Erythroblast (primary cell): ENCODE measurements at regions not wholly inside any gene's neighbourhood (a gene's known extent, or its start where the extent isn't known, plus 50 kb on each side); places are given as distances from the start of the nearest gene placed in this dataset.

ENCODE experiments used
- DNase-seq, 2 experiments: peaks; one replicate each; lab custom pipeline; 2025; lab: John Stamatoyannopoulos, UW
- GATA1 ChIP-seq: IDR thresholded peaks from 2 replicates; pipeline ENCODE4 v1.6.1; 2011; ENCODE audit warnings: low read depth, mild to moderate bottlenecking, control low read depth, low read length, moderate library complexity
- POLR2A ChIP-seq: IDR thresholded peaks from 2 replicates; pipeline ENCODE4 v1.6.1; 2011; ENCODE audit warnings: mild to moderate bottlenecking, low read length

DNA sequence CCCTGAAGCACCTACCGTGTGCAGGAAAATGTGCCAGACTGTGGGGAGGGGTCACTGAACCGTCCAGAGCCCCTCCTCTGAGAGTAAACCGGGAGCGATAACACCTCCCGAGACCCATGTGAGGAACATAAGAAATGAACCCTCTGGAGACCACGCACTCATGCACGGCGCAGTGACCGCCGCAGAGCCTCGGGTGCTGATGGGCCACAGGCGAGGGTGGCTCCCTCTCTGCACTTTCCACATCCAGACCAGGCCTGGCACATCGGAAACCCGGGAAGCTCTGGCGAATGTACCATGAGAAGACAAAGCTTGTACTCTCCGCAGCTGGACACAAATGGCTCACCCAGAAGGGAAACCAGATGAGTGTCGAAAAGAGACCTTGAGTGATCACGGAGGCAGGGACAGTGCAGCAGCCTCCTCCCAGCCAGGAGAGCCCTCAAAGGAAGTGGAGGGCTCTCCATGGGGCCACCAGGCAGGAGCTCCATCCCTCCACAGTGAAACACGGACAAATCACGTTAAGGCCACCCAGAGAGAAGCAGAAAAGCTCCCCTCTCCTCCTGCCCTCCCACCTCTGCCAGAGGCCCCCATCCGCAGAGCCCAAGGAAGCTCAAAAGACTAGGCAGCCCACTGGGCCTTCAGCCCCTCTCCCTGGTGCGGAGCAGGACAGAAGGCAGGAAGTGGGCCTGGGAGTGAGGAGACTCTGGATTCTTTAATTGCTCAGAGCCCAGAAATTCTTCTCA lies 178.1 kb upstream of the PPP2R2D start:
- TF ChIP-seq GATA1 = no peak
- TF ChIP-seq POLR2A = no peak
- DNase-seq = no peak

DNA sequence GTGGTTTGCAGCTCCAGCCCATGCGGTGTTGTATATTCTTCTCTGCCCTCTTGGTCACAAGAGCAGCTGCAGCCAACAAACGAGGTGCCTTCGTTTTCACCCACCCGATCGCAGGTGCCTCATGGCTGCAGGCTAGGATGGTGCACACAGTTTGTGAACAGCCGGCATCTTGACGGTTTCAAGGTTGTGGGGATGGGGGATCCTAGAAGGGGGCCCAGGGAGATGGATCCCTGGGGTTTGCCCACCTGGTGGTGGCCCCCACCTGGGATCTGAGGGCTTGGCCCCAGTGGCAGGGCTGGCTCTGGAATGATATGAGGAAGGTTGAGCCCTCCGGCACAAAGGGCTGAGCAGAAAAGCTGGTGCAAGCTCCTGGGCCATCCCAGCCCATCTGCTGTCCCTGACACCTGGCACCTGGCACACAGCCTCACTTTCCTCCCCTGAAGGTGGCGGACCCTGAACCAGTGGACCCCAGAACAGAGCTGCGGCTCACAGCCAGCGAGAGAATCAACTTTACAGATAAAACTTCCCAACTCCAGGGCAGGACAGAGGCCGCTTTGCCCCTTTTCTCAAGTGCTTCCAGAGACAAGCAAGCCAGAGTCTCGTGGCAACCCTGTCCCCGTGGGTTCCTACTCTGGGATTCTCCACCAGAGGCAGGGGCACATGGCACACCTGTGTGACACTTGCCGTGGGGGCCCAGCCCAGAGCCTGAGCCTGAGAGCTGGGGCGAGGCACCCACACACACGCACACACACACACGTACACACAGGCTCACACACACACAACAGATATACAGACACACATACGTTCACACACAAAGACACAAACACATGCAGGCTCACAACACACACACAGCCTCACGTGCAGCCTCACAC lies 177.3 kb upstream of the PPP2R2D start:
- no peak for TF ChIP-seq POLR2A
- TF ChIP-seq GATA1 = no peak

DNA sequence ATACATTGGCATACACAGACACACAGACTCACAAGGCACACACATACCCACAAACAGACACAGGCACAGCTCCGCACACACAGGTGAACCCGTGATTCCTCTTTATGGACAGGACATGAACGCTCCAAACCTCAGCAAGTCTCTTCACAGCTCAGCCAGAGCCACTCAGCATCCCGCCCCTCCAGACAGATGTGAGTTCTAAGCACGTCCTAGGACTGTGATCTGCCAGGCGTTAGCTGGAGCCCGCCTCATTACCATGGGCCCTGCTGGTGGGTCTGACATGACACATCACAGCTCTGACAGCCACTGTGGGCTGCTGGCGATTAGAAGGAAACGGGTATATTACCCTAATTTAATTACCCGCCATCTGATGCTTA lies 176.7 kb upstream of the PPP2R2D start:
- no peak for DNase-seq
- TF ChIP-seq GATA1 = no peak
- TF ChIP-seq POLR2A = no peak

More for the DNA sequence above, 177.3 kb upstream of the PPP2R2D start:
- no peak for DNase-seq

DNA sequence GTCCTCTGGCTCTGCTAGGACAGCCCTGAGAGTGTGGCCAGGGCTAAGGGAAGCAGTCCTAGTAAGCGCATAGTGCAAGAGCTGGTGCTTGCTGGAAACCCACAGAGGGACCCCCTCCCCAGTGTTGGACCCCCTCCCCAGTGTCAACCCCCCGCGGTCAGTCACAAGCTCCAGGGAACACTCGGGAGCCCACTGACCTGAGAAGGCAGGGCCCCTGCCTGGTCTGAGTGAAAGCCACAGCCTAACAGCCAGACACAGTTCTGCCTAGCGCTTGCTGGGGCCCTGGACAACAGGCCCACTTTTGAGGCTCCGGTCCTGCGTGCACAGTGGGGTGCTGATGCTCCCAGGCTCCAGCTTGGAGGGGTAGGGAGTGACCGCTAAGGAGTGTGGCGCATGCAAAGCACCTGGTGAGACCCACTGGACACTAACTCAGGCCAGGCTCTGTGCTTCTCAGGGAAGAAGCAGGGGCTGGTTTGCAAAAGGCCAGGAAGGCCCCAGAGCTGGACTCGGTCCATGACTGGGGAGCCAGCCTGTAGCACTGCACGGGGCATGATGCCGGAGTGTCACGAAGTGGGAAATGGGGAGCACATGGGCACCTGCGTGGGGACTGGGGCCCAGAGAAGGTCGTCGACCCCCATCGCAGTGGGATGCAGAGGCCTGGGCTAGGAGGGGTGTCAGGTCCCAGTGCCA lies 175.8 kb upstream of the PPP2R2D start:
- no peak for DNase-seq
- TF ChIP-seq GATA1 = no peak
- no peak for TF ChIP-seq POLR2A

DNA sequence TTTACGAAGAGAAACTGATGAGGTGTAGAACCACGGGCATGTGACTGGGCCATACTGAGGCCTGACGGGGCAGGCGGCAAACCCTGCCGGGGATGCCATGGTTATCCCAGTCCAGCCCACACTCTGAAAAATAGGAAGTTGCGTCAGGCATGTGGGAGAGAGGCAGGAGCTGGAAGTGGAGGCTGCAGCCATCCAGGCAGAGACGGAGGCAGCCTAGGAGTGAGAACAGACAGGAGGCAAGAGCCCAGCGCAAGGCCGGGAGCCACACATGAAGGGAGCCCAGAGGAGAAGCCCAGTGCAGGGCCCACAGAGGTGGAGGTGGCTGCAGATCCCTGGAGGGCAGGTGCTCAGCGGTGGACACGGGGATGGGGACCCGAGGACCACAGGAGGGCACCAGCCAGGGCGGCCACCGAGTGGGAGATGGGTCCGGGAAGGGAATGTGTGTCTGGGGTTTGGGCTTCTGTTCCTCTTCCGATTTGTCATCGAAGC lies 175.2 kb upstream of the PPP2R2D start:
- no peak for DNase-seq
- TF ChIP-seq GATA1 (no peak), POLR2A (no peak)

DNA sequence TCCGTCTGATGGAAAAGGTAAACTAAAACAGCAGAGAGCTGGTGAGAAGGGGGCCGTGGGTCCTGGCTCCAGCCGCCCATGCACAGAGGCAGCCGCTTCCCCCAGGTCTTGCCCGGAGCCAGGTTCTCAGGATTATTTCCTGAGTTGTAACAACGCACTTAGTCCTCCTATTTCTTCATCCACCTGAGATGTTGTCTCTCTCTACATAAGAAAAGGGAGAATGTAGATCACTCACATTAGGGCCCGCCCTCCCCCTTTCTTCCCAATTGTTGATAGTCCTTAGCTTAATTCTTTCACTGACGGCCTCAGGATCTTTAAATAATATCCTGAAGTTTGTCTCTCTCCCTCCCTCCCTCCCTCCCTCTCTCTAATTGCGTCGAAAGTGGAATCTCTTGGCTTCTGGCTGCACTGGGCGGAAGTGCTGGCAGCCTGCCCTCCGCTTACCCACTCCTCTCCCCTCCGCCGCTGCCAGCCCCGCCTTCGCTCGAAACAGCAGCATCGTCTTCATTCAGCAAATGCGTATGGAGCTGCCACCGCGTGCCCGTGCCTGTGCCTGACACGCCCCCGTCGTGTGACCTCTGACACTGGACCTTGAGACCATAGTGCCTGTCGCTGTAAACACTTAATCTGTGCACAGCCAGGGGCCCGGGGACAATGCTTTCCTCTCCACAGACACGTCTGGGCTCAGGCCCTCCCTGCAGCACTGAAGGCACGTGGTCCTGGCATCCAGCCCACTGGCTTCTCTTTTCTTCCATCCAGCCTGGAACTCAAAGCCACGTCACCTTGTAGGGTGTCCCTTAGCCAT lies 174.5 kb upstream of the PPP2R2D start:
- TF ChIP-seq GATA1 (no peak), POLR2A (no peak)
- no peak for DNase-seq

DNA sequence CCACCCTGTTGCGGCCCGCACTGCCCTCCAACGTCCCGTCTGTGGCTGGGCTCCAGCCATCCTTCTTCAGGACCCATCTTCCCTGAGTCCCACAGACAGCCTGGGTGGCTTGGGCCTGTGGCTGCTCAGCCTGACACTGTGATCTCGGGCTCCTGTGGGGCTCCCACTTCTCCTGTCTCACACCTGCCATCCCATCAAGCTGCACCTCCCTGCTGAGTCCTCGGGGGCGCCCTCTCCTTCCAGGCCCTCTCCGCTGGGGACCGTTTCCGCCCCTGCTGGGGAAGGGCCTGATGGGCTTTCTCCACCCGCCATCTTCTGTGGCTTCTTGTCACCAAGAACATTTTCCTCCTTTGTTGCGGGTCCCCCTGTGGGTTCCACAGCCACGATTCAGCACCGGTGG lies 173.8 kb upstream of the PPP2R2D start:
- DNase-seq = no peak
- no peak for TF ChIP-seq GATA1

DNA sequence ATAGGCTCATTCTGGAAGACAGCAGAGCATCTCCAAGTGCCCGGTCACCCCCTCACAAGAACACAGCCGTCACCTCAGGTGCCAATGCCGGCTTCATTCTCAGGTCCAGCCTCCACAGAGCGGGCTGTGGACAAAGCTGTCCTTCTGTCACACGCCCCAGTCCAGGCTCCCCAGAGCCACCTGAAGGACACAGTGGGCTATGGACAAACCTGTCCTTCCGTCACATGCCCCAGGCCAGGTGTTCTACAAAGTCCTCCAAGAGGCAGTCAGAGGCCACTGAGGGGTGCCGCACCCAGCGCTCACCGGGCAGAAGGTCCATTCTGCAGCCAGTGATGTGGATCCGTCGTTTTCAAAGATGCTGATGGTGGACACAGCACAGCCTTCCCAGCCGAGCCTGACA lies 173.2 kb upstream of the PPP2R2D start:
- TF ChIP-seq GATA1 = no peak
- no peak for TF ChIP-seq POLR2A
- no peak for DNase-seq

DNA sequence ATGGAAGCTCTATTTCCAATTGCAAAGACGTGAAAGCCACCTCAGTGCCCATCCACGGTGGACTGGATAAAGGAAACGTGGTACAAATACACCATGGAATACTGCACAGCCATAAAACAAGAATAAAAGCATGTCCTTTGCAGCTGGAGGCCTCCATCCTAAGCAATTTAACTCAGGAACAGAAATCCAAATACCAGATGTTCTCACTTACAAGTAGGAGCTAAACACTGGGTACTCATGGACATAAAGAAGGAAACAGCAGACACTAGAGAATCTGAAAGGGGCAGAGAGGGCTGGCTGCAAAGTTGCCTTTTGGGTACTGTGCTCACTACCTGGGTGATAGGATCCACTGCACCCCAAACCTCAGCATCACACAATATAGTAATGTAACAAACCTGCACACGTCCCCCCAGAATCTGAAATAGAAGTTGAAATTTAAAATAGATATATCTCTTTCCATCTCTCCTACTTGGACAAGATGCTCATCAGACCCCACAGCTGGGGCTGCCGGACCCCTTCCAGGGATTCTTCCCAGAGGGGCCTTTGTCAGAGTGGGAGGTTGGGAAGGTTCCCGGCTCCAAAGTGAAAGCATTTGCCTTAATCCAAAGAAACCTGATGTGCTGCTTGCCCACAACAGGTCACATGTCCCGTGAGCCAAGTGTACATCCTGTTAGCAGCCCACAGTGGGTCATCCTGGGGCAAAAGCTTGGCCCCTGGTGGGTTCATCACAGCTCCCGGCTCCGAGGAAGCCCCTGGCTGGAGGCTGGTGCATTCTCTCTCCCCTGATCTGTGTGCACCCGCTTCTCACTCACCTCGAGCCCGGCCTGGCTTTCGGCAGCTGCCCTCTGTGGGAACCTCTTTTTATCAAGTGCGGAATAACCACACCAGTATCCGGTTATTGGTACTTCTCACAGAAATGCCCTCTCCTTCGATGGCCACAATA lies 172.3 kb upstream of the PPP2R2D start:
- TF ChIP-seq POLR2A (no peak), GATA1 (no peak)
- DNase-seq = no peak

DNA sequence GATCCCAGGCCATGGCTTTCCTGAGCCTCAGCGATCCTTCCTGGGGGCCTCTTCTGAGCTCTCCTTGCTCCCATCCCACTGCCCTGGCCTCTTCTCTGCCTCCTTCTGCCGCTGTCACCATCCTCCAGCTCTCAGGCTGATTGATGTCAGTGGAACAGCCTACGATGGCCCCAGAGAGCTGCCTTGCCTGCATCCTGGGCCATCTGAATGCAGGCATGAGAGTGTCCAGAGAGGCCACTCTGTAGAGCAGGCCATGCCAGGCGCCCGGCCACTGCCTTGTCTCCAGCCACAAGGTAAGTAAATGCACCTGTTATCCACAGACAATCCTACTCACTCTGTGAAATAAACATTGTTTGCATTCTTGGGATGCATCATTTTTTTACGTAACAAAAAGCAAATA lies 171.4 kb upstream of the PPP2R2D start:
- TF ChIP-seq GATA1 (no peak), POLR2A (no peak)
- no peak for DNase-seq

DNA sequence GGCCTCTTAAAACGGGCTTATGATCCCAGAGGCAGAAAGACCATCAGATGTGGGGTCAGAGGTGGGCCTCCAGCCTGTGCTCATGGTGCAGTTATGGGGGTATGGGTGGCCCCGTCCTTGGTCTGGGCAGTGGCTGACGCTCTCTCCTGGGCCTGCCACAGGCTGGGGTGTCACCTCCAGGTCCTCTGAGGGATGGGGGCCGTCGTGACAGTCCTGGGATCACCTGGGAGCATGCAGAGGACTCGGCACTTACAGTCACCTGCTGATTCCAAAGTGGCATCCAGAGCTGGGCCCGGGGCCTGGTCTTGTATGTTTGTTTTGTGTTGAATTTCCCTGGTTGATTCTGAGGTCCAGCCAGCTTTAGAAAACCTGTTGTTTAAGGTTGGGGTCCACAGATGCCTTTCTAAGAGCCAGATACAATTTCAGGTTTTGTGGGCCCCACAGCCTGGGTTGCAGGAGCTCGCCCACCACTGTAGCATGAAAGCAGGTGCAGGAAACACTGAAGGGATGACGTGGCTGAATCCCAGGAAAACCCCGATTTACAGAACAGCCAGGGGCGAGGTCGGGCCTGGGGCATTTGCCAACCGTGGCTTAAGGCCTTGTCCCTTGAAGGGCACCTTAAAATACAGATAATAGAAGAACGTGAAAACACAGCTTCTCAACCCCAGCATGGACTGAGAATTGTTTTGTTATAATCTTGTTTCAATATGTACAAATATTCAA lies 170.7 kb upstream of the PPP2R2D start:
- TF ChIP-seq GATA1 (no peak), POLR2A (no peak)
- no peak for DNase-seq
